KMS-11 (cell line): ENCODE measurements at regions not wholly inside any gene's neighbourhood (a gene's known extent, or its start where the extent isn't known, plus 50 kb on each side); places are given as distances from the start of the nearest gene placed in this dataset.

Experiments
- H2AFZ ChIP-seq: fragments of 200-600 bp; sonication (generic); 2 replicates; pipeline ENCODE4 v1.6.1; 2016; ENCODE audit warnings: antibody characterized with exemption, mixed run types, low read depth
- H3K27ac ChIP-seq: fragments of 200-600 bp; sonication (generic); 2 replicates; pipeline ENCODE4 v1.6.1; 2016; ENCODE audit warnings: mild to moderate bottlenecking, mixed run types
- H3K27me3 ChIP-seq: fragments of 200-600 bp; sonication (generic); 2 replicates; pipeline ENCODE4 v1.6.1; 2017; ENCODE audit warnings: mild to moderate bottlenecking, low read depth, mixed run types, moderate library complexity; ENCODE audit not compliant: insufficient read depth
- H3K36me3 ChIP-seq: fragments of 200-600 bp; sonication (generic); 2 replicates; pipeline ENCODE4 v1.6.1; 2017; ENCODE audit warnings: mild to moderate bottlenecking, mixed run types; ENCODE audit not compliant: insufficient read depth
- H3K4me1 ChIP-seq: fragments of 200-600 bp; sonication (generic); 2 replicates; pipeline ENCODE4 v1.6.1; 2016; ENCODE audit warnings: mild to moderate bottlenecking, low read depth, mixed run types; ENCODE audit not compliant: poor library complexity, severe bottlenecking
- H3K4me2 ChIP-seq: fragments of 200-600 bp; sonication (generic); 2 replicates; pipeline ENCODE4 v1.7.0; 2016; ENCODE audit warnings: mild to moderate bottlenecking, mixed run types
- H3K4me3 ChIP-seq: fragments of 200-600 bp; sonication (generic); IDR thresholded peaks from 2 replicates; pipeline ENCODE4 v1.6.1; 2017; ENCODE audit warnings: low read depth, low read length, mixed read lengths; ENCODE audit not compliant: insufficient read depth
- H3K79me2 ChIP-seq: fragments of 200-600 bp; sonication (generic); 2 replicates; pipeline ENCODE4 v1.6.1; 2016; ENCODE audit warnings: low read depth, mixed run types; ENCODE audit not compliant: insufficient read depth
- H3K9ac ChIP-seq: fragments of 200-600 bp; sonication (generic); 2 replicates; pipeline ENCODE4 v1.6.1; 2016; ENCODE audit warnings: mild to moderate bottlenecking, mixed run types
- H4K20me1 ChIP-seq: fragments of 200-600 bp; sonication (generic); 2 replicates; pipeline ENCODE4 v1.6.1; 2016; ENCODE audit warnings: mild to moderate bottlenecking, mixed run types; ENCODE audit not compliant: insufficient read depth
- TF ChIP-seq, protein P1 (sequence below): fragments of 200-600 bp; sonication (generic); conservative IDR thresholded peaks from 2 replicates; pipeline ENCODE4 v1.6.1; 2017; ENCODE audit warnings: low read depth, mild to moderate bottlenecking, antibody characterized with exemption, low read length, moderate library complexity, mixed read lengths

GRCh38 chr5:44945743-44946142 lies 137.0 kb downstream of the MRPS30 start:
- Histone ChIP-seq H3K27me3 (no peaks in the 10 kb centered on the region), H3K27ac (no peak overlapping the region), H3K9ac (no peak overlapping the region), H3K4me3 (no peak overlapping the region), H2AFZ (no peak overlapping the region), H3K4me2 (no peak overlapping the region), H3K36me3 (no peaks in the 10 kb centered on the region), H3K4me1 (no peaks in the 10 kb centered on the region), H4K20me1 (no peaks in the 10 kb centered on the region), H3K79me2 (no peaks in the 10 kb centered on the region)
- TF ChIP-seq, protein P1, sequence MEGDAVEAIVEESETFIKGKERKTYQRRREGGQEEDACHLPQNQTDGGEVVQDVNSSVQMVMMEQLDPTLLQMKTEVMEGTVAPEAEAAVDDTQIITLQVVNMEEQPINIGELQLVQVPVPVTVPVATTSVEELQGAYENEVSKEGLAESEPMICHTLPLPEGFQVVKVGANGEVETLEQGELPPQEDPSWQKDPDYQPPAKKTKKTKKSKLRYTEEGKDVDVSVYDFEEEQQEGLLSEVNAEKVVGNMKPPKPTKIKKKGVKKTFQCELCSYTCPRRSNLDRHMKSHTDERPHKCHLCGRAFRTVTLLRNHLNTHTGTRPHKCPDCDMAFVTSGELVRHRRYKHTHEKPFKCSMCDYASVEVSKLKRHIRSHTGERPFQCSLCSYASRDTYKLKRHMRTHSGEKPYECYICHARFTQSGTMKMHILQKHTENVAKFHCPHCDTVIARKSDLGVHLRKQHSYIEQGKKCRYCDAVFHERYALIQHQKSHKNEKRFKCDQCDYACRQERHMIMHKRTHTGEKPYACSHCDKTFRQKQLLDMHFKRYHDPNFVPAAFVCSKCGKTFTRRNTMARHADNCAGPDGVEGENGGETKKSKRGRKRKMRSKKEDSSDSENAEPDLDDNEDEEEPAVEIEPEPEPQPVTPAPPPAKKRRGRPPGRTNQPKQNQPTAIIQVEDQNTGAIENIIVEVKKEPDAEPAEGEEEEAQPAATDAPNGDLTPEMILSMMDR, result no peak

GRCh38 chr5:44949687-44950086 lies 140.9 kb downstream of the MRPS30 start:
- H3K4me3 ChIP-seq, result no peak overlapping the region
- no peak overlapping the region for H3K27ac ChIP-seq
- no peak overlapping the region for H3K9ac ChIP-seq
- H3K79me2 ChIP-seq, result no peaks in the 10 kb centered on the region
- no peaks in the 10 kb centered on the region for H3K36me3 ChIP-seq
- no peak overlapping the region for H2AFZ ChIP-seq
- no peaks in the 10 kb centered on the region for H3K4me1 ChIP-seq
- H4K20me1 ChIP-seq, result no peaks in the 10 kb centered on the region
- no peak overlapping the region for H3K4me2 ChIP-seq
- TF ChIP-seq, protein P1, result no peak
- no peaks in the 10 kb centered on the region for H3K27me3 ChIP-seq

GRCh38 chr5:44951371-44951770 lies 142.6 kb downstream of the MRPS30 start:
- H4K20me1 ChIP-seq, result no peaks in the 10 kb centered on the region
- H3K4me1 ChIP-seq, result no peaks in the 10 kb centered on the region
- H3K27ac ChIP-seq, result no peak overlapping the region
- H3K4me3 ChIP-seq, result no peak overlapping the region
- TF ChIP-seq, protein P1, result no peak
- H3K79me2 ChIP-seq, result no peaks in the 10 kb centered on the region
- no peaks in the 10 kb centered on the region for H3K36me3 ChIP-seq
- no peak overlapping the region for H3K9ac ChIP-seq
- H2AFZ ChIP-seq, result no peak overlapping the region
- H3K4me2 ChIP-seq, result no peak overlapping the region
- no peaks in the 10 kb centered on the region for H3K27me3 ChIP-seq

DNA sequence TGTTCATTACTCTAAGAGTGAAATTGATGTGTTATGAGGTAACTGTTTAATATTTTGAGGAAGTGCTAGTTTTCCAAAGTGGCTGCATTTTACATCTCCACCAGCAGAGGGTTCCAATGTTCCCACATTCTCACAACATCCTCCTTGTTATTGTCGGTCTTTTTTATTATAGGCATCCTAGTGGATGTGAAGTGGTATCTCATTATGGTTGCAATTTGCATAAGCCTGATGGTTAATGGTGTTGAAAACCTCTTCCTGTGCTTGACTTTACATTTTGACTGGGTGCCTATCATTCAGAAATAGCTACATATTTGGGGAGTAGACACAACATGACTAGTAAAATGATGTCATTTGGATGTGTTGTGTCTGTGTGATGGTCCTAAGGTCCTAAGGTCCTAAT lies 143.6 kb downstream of the MRPS30 start:
- no peak overlapping the region for H2AFZ ChIP-seq
- no peaks in the 10 kb centered on the region for H3K4me1 ChIP-seq
- no peaks in the 10 kb centered on the region for H3K79me2 ChIP-seq
- no peak overlapping the region for H3K27ac ChIP-seq
- TF ChIP-seq, protein P1, result peak; percentile 73
- H4K20me1 ChIP-seq, result no peaks in the 10 kb centered on the region
- H3K4me2 ChIP-seq, result no peak overlapping the region
- no peak overlapping the region for H3K4me3 ChIP-seq
- H3K27me3 ChIP-seq, result no peaks in the 10 kb centered on the region
- no peak overlapping the region for H3K9ac ChIP-seq
- H3K36me3 ChIP-seq, result no peaks in the 10 kb centered on the region
